ENCODE measurements at regions not wholly inside any gene's neighbourhood (a gene's known extent, or its start where the extent isn't known, plus 50 kb on each side); places are given as distances from the start of the nearest gene placed in this dataset.
"Not testable (repeated sequence)": the region's sequence is repeated elsewhere in the genome, so short reads cannot be mapped to it uniquely, and the experiment has no call there.

GRCh38 chr17:33562792-33563191 lies 269.7 kb upstream of the ASIC2 start:
- DNase-seq (ENCODE audit: low read depth in 2 of 2): no peak

DNA sequence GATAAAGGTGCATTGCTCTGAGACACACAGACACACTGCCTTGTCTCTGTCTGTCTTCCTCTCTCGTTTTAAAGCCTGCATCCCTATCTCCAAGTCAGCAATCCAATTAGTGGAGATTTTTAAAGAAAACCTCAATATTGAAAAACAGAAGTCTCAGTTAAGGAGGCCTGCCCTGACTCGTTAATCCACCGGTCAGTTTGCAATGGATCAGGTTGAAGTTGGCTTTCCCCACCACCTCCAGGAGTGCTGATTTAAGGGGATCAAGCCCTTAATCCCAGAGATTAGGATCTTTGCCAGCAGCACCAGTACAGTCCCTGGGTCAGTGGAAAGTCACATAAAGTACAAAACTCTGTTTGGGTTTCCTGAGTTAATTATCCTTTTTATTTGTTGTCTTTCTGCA lies 271.1 kb upstream of the ASIC2 start:
- no peak for DNase-seq (ENCODE audit: low read depth in 2 of 2)

- no peak for DNase-seq (ENCODE audit: low read depth in 2 of 2)
These were observed 274.1 kb upstream of the ASIC2 start for GRCh38 chr17:33567223-33567622.

GRCh38 chr17:33572615-33573014 lies 279.5 kb upstream of the ASIC2 start:
- DNase-seq (ENCODE audit: low read depth in 2 of 2): no peak

GRCh38 chr17:33574942-33575445 lies 281.9 kb upstream of the ASIC2 start:
- no peak for DNase-seq (ENCODE audit: low read depth in 2 of 2)

DNA sequence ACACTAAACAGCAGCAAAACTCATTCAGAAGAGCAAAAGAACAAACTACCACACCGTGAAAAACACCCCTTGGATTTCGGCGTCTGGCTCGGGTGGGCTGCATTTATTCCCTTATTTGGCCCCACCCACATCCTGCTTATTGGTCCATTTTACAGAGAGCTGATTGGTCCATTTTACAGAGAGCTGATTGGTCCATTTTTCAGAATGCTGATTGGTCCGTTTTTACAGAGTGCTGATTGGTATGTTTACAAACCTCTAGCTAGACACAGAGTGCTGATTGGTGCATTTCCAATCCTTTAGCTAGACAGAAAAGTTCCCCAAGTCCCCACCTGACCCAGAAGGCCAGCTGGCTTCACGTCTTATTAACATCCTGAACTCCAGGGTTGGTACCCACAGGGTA lies 286.6 kb upstream of the ASIC2 start:
- not testable (repeated sequence) for DNase-seq (ENCODE audit: low read depth in 2 of 2)

DNA sequence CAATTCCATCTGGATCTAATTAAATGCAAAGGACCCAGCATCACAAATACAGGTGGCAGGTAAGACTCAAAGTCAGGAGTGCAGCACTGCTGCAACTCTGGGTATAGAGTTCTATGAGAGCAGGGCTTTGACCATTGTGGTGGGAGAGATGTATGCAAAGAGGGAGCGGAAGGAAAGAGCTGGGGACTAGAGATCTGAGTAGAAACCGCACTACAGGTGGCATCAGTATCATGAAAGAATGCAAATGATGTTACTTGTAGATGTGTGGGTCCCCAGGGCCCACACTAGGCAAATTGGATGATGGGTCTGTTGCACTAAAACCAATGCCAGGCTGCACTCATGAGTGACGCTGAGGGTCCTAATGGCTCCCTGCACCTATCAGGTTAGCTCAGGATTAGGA lies 287.1 kb upstream of the ASIC2 start:
- no peak for DNase-seq (ENCODE audit: low read depth in 2 of 2)

GRCh38 chr17:33582661-33583060 lies 289.6 kb upstream of the ASIC2 start:
- DNase-seq (ENCODE audit: low read depth in 2 of 2): no peak

GRCh38 chr17:33583518-33584417 lies 290.7 kb upstream of the ASIC2 start:
- no peak for DNase-seq (ENCODE audit: low read depth in 2 of 2)

DNA sequence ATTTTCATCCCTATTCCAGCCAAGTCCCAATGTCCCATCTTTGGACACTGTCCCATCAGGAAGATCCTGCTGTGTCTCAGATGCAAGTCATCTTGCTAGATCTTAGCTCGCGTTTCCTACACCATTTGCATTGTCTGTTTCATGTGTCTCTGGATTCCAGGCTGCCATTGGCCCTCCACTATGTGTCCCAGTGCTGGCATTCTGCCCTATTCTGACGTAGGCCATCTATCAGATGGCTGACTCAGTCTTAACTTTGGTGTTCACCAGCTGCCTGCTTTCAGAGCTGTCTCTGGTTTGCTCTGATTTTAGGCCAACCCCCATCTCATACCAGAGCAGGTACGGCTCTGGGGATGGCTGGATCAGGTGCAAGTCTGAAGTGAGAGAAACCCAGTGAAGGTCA lies 300.9 kb upstream of the ASIC2 start:
- no peak for DNase-seq (ENCODE audit: low read depth in 2 of 2)

- no peak for DNase-seq (ENCODE audit: low read depth in 2 of 2)
These were observed 302.7 kb upstream of the ASIC2 start for GRCh38 chr17:33595828-33596227.

- DNase-seq (ENCODE audit: low read depth in 2 of 2): no peak
These were observed 303.8 kb upstream of the ASIC2 start for GRCh38 chr17:33596899-33597298.

GRCh38 chr17:33598797-33599196 lies 305.7 kb upstream of the ASIC2 start:
- no peak for DNase-seq (ENCODE audit: low read depth in 2 of 2)

DNA sequence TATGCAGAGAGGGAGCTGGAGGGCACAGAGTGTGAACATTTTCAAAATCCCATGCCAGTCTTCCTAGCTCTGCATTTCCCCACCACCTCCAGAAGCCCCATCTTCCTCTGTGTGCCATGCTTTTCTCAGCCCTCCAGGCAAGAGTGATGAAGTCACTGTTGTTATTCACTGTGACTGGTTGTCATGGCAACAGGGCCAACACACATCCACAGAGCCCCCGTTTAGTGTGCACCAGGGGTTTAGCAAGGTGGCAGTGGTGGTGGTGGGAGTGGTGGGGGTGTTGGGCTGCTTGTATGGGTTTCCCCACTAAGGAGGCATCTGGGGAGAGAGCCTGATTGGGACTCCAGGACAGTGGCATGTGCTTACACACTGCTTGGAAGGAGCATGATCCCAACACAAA lies 309.9 kb upstream of the ASIC2 start:
- no peak for DNase-seq (ENCODE audit: low read depth in 2 of 2)

DNA sequence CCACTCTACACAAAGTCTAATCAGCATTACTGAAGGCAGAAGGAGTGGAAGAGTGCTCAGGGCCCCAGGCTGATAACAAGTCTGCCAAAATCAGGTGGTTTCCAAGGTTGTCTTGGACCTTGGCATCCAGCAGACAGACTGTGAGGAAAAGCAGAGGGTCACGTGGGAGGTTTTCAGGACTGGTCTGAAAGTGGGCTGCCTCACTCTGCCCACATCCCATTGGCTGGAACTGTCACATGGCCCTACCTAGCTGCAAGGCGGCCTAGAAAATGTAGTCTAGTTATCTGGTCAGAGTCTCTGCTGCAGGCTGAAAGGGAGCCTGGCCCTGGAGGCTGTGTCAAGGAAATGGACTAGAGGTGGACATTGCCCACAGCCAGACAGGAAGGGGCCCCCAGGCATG lies 310.7 kb upstream of the ASIC2 start:
- no peak for DNase-seq (ENCODE audit: low read depth in 2 of 2)

GRCh38 chr17:33611532-33611931 lies 318.4 kb upstream of the ASIC2 start:
- no peak for DNase-seq (ENCODE audit: low read depth in 2 of 2)

- DNase-seq (ENCODE audit: low read depth in 2 of 2): no peak
These were observed 322.8 kb upstream of the ASIC2 start for GRCh38 chr17:33615861-33616260.

- DNase-seq (ENCODE audit: low read depth in 2 of 2): no peak
These were observed 330.7 kb upstream of the ASIC2 start for GRCh38 chr17:33623841-33624240.

GRCh38 chr17:33628500-33629346 lies 335.6 kb upstream of the ASIC2 start:
- no peak for DNase-seq (ENCODE audit: low read depth in 2 of 2)

DNA sequence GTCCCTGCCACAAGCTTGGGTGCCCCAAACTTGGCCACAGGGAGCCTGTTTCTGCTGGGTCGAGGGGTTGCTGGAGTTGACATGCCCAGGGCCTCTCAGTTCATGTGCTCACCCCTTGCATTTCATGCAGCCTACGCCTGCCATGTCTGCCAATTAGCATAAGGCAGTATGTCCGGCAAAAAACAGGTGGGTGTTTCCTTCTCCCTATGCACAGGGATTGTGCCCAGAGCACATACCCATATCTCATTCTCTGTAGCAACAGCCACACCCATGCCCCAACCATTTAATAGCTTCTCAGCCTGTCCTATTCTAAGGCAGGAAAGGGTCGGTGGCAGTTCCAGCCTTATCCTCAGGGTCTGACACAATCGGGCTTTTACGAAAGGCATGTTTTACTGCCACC lies 340.4 kb upstream of the ASIC2 start:
- DNase-seq (ENCODE audit: low read depth in 2 of 2): no peak

DNA sequence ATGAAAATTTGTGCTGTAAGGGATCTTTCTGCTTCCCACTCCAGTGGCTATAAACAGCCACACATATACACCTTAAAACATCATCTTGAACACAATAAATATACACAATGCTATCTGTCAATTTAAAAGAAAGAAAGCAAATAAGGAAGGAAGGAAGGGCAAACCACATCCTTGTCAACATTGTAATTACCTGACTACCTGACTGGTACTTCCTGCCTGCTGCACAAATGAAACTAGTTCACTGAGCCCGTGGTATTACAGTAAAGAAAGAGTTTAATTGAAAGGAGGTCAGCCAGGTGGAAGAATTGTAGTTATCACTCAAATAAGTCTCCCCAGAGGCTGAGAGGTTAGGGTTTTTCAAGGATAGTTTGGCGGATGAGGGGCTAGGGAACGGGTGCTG lies 344.4 kb upstream of the ASIC2 start:
- no peak for DNase-seq (ENCODE audit: low read depth in 2 of 2)

DNA sequence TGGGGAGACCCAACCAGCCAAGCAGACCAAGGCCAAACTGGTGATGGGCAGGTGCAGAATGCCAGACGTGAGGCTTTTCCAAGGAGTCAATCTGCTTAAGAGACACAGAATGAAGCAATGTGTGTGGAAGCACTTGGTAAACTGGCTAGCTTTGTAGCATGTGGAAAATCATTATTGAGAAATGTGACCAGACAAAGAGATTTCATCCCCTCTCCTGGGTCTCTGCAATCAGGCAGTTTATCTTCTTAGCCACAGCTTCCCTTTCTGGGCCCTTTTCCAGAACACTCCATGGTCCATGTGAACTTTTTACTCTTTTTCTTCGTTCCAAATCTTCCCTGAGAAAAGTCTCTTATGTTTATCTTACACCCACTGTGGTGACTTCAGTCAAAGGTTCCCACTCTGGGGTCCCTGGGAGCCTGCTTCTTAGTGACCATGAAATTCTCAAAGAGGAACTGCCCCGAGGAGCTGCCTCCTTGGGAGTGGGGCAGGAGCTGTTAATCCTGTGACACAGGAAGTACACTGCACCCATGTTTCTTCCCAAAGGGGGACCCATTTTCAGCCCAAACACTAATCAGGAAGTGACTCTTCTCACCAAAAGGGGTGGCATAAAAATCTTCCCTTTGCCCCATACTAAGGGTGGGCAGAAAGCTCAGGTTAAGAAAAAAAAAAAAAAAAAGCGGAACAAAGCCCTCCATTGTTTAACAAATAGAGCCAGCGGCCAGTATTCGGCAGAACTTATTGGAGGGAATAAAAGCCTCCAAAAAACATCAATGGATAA lies 346.2 kb upstream of the ASIC2 start:
- DNase-seq (ENCODE audit: low read depth in 2 of 2): no peak

Data from stimulated activated CD8-positive, alpha-beta memory T cell treated with anti-CD3 and anti-CD28 coated beads, Interleukin-2, amount 100 ng/mL, for 1 hour (primary cell).